ENCODE measurements at regions not wholly inside any gene's neighbourhood (a gene's known extent, or its start where the extent isn't known, plus 50 kb on each side); places are given as distances from the start of the nearest gene placed in this dataset.

DNA sequence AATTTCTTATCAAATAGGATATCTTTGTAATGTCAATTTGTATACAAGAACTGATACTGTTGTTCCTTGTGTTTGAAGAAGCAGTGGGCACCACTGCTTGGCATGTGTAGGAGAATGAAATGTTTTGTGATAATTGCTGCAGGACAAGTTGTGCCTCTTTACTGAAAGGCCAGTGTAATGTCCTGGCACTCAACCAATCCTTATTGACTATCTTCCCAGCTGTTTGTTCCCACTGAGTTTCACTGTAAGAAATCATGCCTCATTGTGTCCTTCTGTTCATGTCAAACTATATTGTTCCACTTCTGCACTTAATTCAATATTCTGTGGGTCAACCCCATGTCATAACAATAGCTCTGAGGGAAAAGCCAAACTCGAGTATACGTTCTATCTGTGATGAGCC is 136.1 kb upstream of the FAM83B start:
- no peaks in the 10 kb centered on the region for H3K27me3 Mint-ChIP-seq (ENCODE audit: low read depth)
- no peak overlapping the region for H4K8ac ChIP-seq (replicated peaks; ENCODE audit: insufficient read length, low read depth, low read length)
- H4K20me1 ChIP-seq (ENCODE audit: control insufficient read depth, insufficient read depth, insufficient read length): no peaks in the 10 kb centered on the region
- no peak overlapping the region for H3K4me3 Mint-ChIP-seq
- H2AFZ ChIP-seq (ENCODE audit: low read length): no peak overlapping the region
- H3K27me3 ChIP-seq (ENCODE audit: insufficient read depth, low read length): no peaks in the 10 kb centered on the region
- H3K79me2 ChIP-seq (ENCODE audit: insufficient read depth, low read length): no peaks in the 10 kb centered on the region
- H3K4me1 Mint-ChIP-seq: peaks cover 23 to 25% of the 10 kb centered on the region in 2 experiments
- TF ChIP-seq, protein P1, sequence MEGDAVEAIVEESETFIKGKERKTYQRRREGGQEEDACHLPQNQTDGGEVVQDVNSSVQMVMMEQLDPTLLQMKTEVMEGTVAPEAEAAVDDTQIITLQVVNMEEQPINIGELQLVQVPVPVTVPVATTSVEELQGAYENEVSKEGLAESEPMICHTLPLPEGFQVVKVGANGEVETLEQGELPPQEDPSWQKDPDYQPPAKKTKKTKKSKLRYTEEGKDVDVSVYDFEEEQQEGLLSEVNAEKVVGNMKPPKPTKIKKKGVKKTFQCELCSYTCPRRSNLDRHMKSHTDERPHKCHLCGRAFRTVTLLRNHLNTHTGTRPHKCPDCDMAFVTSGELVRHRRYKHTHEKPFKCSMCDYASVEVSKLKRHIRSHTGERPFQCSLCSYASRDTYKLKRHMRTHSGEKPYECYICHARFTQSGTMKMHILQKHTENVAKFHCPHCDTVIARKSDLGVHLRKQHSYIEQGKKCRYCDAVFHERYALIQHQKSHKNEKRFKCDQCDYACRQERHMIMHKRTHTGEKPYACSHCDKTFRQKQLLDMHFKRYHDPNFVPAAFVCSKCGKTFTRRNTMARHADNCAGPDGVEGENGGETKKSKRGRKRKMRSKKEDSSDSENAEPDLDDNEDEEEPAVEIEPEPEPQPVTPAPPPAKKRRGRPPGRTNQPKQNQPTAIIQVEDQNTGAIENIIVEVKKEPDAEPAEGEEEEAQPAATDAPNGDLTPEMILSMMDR (conservative IDR thresholded peaks at IDR 0.05): no peak
- DNase-seq: no peak
- H3K4me2 ChIP-seq (ENCODE audit: insufficient read depth, insufficient read length, low read length): no peak overlapping the region
- no peak overlapping the region for H4K91ac ChIP-seq (ENCODE audit: insufficient read length, low read depth, low read length)
- no peak overlapping the region for H2BK5ac ChIP-seq (ENCODE audit: insufficient read length, low read length)
- H3K4ac ChIP-seq (ENCODE audit: low read depth, low read length): no peak overlapping the region
- no peak overlapping the region for H2BK20ac ChIP-seq (ENCODE audit: low read depth, low read length, poor library complexity, severe bottlenecking)
- H3K36me3 Mint-ChIP-seq (ENCODE audit: insufficient read depth in 1 of 3, low read depth in 3 of 3): no peaks in the 10 kb centered on the region
- no peak overlapping the region for H2BK12ac ChIP-seq (ENCODE audit: insufficient read length, low read depth, low read length)
- no peak overlapping the region for H3K23ac ChIP-seq (ENCODE audit: insufficient read length, low read depth, low read length)
- H2AK5ac ChIP-seq (ENCODE audit: insufficient read length, low read length): no peak overlapping the region
- no peak overlapping the region for H3K14ac ChIP-seq (ENCODE audit: insufficient read depth, low read length)
- no peaks in the 10 kb centered on the region for H3K79me1 ChIP-seq (ENCODE audit: insufficient read depth, low read depth, low read length, poor library complexity, severe bottlenecking)
- H3K4me1 ChIP-seq (ENCODE audit: insufficient read depth, low read length): no peaks in the 10 kb centered on the region
- no peak overlapping the region for H3K56ac ChIP-seq (ENCODE audit: insufficient read length, low read depth, low read length)
- no peak overlapping the region for H3K27ac Mint-ChIP-seq
- no peaks in the 10 kb centered on the region for H3K23me2 ChIP-seq (ENCODE audit: insufficient read length, low read depth, low read length, poor library complexity, severe bottlenecking)
- no peak overlapping the region for H2BK120ac ChIP-seq (ENCODE audit: low read depth, low read length, poor library complexity, severe bottlenecking)
- no peaks in the 10 kb centered on the region for H3K9me3 Mint-ChIP-seq
- no peak overlapping the region for H4K5ac ChIP-seq (ENCODE audit: insufficient read length, low read depth, low read length)
- H2BK15ac ChIP-seq (ENCODE audit: low read depth, low read length): no peak overlapping the region
- no peaks in the 10 kb centered on the region for H3K9me3 ChIP-seq (ENCODE audit: control insufficient read depth, low read depth, low read length)
- H3K9ac ChIP-seq (ENCODE audit: extremely low read depth, insufficient read length, low read length): no peak overlapping the region
- H3K27ac ChIP-seq (ENCODE audit: insufficient read length, low read depth, low read length): no peak overlapping the region
- no CpG with 5 or more reads among the region's 2 CpGs for WGBS (ENCODE audit: extremely low coverage, insufficient read length, low lambda C conversion rate)
- H3K18ac ChIP-seq (ENCODE audit: insufficient read length, low read depth, low read length): no peak overlapping the region
- H3T11ph ChIP-seq (ENCODE audit: low read length): no peak overlapping the region

Data from H9 (cell line).